HG03175 (cell line): ENCODE measurements at regions not wholly inside any gene's neighbourhood (a gene's known extent, or its start where the extent isn't known, plus 50 kb on each side); places are given as distances from the start of the nearest gene placed in this dataset.

Experiments
- ATAC-seq: cut with Tn5 transposase; IDR thresholded peaks from one replicate; pipeline ENCODE4 v1.9.1; 2021; ENCODE audit warnings: mild to moderate bottlenecking, moderate library complexity; ENCODE audit not compliant: unreplicated experiment

- ATAC-seq, result no peak
Measured at GRCh38 chr16:85431431-85432124, 181.5 kb upstream of the GSE1 start.

- ATAC-seq, result no peak
Measured at GRCh38 chr16:85432606-85433005, 180.5 kb upstream of the GSE1 start.

- ATAC-seq, result no peak
Measured at GRCh38 chr16:85433477-85433876, 179.6 kb upstream of the GSE1 start.

GRCh38 chr16:85435286-85435685 is 177.8 kb upstream of the GSE1 start:
- no peak for ATAC-seq

- ATAC-seq, result no peak
Measured at GRCh38 chr16:85435700-85436099, 177.4 kb upstream of the GSE1 start.

GRCh38 chr16:85436207-85436606 is 176.9 kb upstream of the GSE1 start:
- no peak for ATAC-seq

GRCh38 chr16:85436636-85437165 is 176.4 kb upstream of the GSE1 start:
- no peak for ATAC-seq

- no peak for ATAC-seq
Measured at GRCh38 chr16:85437166-85438052, 175.7 kb upstream of the GSE1 start.

- no peak for ATAC-seq
Measured at GRCh38 chr16:85438981-85439685, 174.0 kb upstream of the GSE1 start.

DNA sequence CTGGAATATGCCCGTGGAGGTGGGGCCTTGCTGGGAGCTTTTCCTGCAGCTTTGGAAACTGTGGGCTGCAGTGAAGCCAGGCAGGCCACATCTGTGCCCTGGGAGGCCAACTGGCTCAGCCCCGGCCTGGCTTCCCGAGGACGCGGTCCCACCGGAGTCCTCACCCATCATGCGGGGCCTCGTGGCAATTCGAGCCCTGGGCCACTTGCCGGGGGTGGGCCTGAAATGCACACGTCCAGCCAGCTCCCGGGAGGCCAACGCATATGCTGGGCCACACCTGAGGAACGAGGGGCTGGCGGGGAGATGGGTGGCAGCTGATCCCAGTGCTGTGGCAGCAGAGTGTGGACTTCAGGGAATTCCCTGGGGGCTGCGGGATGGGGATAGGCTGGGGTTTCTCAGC is 172.4 kb upstream of the GSE1 start:
- ATAC-seq, result no peak

GRCh38 chr16:85441189-85441889 is 171.8 kb upstream of the GSE1 start:
- ATAC-seq, result no peak

GRCh38 chr16:85441890-85442670 is 171.0 kb upstream of the GSE1 start:
- no peak for ATAC-seq

DNA sequence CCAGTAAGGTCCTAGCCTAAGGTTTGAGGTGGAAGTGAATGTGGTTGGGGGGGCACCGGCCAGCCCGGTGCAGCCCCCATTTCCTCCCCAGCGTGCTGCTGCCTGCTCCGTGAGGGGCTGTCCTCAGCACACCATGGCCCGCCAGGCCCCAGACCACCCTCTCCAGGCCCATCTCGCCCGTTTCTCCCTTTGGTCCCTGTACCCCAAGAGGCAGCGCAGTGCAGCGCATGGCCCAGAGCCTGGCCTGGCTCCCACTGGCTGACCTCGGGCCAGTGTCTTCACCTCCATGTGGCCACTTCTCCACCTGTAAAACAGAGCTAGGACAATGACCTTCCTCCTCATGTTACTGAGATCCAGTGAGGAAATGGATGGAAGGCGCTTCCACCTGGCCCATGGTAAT is 170.0 kb upstream of the GSE1 start:
- ATAC-seq, result no peak

DNA sequence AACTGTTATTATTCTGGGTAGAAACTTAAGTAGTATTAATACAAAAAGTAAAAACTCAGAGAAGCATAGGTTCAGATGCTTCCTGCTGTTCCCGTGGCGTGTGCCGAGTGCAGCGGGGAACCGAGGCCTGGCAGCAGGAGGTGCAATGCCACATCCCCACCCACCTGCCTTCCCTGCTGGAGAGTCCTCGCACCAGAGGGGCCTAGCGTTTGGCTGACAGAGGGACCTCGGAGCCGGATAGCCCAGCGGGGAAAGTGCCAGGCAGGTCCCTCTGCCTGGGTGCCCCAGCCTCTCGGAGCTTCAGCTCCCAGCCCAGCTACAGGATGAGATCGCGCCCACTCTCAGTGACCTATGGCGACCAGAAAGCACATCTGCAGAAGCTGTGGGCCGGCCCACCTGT is 169.6 kb upstream of the GSE1 start:
- ATAC-seq, result no peak

- no peak for ATAC-seq
Measured at GRCh38 chr16:85445064-85445778, 167.9 kb upstream of the GSE1 start.

DNA sequence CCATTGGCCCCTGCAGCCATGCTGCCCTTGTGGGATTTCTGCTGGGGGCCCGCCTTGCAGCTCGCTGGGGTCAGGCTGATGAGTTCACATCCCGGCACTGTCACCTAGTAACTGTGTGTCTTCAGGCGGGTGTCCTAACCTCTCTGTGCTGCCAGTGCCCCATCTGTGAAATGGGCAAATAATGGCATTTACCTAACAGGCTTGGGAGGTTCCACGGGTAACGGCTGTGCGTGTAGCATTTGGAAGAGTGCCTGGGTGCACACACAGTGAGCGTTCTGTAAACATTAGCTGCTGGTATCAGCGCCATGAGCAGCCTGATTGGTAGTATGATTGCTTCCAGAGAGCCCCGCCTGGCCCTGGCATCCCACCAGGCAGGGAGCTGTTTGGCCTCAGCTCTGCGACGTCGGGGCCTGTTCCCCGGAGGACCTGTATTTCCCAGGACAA is 167.3 kb upstream of the GSE1 start:
- ATAC-seq, result no peak

GRCh38 chr16:85446951-85447692 is 166.0 kb upstream of the GSE1 start:
- no peak for ATAC-seq

GRCh38 chr16:85447693-85448313 is 165.3 kb upstream of the GSE1 start:
- ATAC-seq, result no peak
